ENCODE measurements at regions not wholly inside any gene's neighbourhood (a gene's known extent, or its start where the extent isn't known, plus 50 kb on each side); places are given as distances from the start of the nearest gene placed in this dataset.

DNA sequence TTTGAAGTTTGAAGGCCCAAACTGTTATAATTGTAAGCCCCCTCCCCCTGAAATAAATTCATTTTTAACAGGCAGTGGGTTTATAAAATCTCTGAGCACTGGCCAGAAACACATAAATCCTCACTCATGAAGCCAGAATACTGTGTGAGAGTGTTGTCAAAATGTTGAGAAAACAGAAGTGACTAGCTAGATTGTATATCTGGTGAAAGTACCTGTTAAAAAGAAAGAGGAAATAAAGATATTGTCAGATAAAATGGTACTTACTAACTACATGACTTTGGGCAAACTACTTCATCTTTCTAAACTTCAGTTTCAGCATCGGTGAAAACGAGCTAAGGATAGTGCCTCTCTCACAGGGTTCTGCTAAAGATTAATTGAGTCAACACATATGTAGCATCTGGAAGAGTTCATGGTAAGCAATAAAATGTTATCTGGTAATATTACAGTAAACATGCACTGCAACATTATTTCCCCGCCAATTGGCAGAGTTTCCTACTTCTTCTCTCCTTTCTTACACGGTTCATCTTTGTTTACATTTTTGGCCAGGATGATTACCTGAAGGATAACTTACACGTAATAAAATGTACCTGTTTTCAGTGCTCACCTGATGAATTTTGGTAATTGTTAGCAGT lies 202.5 kb upstream of the CHRM2 start:
- DNase-seq (ENCODE audit: low read depth in 2 of 2), result no peak

DNA sequence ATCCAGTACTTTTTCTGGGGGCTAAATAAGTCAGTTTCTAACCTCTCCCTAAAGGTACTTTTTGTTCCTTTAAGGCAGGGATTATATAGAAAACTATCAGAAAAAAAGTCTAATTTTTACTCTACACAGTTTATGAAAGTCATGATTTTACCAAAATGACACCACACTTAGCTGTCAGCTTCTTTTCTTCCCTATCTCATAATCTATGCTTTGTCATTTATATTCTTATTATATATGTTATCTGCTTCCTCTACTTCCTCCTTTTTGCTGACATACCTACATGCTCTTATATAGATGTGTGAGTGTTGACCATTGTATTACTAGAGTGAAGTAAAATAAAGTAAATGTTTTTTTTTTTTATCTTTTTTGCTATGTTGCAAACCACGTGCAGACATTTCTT lies 203.9 kb upstream of the CHRM2 start:
- no peak for DNase-seq (ENCODE audit: low read depth in 2 of 2)

DNA sequence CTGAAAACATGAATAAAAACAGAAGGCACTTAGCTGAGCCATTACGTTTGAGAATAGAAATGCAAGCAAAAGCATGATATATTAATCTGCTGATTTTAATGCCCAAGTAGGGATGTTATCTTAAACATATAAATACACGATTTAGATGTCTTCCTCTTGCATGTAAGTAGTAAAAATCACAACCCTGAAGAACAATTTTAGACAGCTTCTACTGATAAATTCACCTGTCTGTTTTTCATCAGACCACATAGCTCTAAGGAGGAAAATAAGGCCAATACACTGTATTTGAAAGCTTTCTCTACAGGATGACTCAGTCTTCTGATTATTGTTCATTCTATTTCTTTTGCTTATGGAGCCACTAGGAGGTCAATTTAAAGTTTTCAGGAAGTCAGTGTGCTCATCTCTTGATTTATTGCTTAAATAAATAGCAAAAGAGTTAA lies 210.9 kb upstream of the CHRM2 start:
- DNase-seq (ENCODE audit: low read depth in 2 of 2), result no peak

DNA sequence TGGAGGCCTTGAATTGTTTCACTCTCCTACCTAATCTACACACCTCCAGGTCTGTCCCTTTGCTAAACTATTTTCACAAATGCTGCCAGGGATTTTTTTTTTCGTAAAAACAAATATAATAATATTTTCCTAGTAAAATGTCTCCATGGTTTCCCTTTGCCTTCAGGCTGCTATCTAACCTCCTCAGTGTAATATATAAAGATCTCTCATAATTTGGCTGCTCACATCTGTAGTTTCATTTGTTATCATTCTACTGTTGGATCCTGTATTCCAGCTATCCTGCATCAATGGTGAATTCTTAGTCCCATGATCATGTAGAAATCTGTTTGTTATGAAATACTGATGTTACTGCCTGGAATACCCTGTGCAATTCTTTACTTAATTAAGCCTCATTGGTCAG lies 211.9 kb upstream of the CHRM2 start:
- no peak for DNase-seq (ENCODE audit: low read depth in 2 of 2)

DNA sequence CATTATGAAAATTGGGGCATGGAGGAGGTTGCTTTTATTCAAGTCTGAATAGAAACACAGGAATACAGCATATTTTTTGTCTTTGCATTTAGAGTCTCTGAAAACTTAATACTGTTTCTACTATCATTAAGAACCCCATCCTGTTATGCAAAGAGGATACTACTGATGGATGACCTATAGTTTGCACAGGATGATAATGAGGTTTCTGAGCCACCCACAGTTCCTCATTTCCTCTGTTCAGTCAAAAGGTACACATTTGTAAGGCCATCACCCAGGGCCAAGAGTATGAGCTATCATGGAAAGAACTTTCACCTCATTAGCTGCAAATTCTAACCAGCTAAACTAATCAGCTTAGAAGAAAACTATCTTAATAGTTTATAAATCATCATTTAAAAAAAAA lies 213.0 kb upstream of the CHRM2 start:
- no peak for DNase-seq (ENCODE audit: low read depth in 2 of 2)

DNA sequence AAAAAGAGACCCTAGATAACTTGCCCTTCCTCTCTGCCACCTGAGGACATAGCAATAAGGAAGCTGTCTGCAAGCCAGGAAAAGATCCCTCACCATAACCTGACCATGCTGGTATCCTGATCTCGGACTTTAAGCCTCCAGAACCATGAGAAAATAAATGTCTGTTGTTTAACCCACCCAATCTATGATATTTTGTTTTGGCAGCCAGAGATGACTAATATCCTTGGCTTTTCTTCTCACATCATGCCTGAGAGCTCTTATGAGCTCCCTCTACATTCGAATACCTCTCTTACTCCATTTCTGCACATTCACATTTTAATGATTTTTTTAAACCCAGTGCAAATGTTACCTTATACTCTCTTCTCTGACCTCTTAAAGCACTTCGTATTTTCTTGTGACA lies 214.0 kb upstream of the CHRM2 start:
- DNase-seq (ENCODE audit: low read depth in 2 of 2), result no peak

DNA sequence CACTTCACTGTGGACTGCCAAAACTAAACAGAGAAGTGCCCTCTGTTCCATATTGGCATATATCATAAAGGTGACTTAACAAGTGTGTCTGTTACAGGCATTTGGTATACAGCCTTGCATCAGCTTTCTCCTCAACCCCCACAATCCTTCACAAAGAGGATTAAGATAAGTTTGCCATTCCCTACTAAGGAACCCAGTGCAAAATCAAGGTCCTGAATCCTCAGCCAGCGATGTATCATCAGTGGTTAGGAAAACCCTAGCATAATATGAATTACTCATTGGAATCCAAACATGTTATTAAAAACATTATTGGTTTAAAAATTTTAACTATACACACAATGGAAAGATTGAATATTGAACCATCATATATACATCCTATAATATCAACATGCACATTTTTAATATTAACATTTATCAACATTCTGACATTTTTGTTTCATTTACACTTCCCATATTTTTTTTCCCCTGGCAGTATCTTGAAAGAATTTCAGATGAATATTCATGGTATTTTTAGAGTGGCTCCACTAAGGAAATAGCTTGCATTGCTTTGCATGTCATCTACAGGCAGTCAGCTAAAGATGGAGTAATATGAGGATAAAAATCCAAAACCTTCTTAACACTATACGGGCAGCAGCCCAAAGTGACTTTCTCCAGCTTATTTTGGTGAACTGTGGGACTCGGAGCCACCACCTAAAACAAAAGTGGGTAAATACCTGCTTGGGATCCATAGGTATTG lies 215.6 kb upstream of the CHRM2 start:
- DNase-seq (ENCODE audit: low read depth in 2 of 2), result no peak

DNA sequence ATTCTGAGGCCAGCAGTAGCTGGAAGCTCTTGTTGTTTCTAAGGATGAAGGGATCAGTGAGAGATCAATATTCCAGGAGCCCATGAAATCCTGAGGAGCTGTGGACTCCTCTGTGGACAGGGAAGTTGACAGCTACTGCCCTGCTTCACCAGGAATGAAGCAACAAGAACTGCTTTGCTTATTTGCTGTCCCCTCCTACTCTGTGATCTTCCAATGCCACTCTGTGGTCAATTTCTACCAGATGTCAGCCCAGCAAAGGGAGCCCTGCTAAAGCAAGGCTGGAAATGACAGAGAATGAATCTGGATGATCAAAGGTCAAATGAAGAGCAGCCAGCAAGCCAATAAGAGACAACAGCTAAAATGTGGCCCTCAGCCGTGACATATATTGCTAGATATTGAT lies 227.5 kb upstream of the CHRM2 start:
- DNase-seq (ENCODE audit: low read depth in 2 of 2), result no peak

DNA sequence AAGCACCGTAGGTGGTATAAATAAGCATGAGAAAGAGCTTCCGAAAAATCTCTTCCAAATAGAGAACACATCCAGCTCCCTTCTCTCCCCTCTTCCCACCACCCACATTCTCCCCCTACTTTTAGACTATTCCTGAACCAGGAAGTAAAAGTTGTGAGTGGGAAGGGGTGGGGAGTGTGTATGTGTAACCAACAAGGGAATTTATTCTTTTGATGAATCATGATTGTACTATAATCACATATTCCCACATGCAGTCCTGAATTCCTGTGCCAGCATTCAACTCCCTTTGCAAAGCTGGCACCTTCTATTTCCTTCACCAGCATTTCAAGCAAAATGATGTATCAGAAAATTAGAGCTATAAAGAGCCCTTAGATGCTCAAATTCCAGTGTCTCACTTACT lies 230.6 kb upstream of the CHRM2 start:
- no peak for DNase-seq (ENCODE audit: low read depth in 2 of 2)

DNA sequence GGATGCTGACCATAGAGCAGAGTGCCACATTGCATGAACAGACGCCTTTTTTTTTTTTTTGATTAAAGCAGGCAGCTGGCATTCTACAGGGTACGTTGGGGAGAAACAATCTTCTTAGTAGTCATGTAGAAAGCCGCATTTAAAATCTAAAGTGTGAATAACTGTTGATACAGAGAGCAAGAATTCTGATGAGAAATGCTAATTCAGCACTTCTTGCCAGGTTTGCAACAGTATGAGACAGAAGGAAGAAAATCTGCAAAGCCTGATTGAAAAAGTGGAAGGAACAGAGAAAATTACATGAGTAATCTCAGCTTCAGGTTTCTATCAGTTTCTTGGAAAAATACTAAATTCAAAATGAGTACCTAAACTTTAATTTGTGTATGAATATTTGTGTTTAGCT lies 232.7 kb upstream of the CHRM2 start:
- no peak for DNase-seq (ENCODE audit: low read depth in 2 of 2)

DNA sequence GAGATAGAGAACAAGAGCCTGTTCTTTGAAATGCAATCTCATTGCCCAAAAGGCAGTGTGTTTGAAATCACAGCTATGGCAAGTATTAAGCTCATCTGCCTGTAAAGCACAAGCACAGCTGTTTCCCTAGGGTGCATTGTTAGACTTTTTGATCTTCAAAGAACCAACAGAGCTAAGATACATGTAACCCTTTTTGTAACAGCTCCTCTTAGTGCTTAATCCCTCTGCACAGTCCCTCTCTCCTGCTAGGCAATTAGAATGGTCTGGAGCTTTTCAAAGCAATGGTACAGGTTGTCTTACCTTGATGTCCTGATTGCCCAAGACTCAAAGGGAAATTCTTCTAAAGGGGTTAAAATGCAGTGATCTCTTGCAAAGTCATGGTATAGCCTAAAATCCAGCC lies 249.6 kb upstream of the CHRM2 start:
- DNase-seq (ENCODE audit: low read depth in 2 of 2), result no peak

DNA sequence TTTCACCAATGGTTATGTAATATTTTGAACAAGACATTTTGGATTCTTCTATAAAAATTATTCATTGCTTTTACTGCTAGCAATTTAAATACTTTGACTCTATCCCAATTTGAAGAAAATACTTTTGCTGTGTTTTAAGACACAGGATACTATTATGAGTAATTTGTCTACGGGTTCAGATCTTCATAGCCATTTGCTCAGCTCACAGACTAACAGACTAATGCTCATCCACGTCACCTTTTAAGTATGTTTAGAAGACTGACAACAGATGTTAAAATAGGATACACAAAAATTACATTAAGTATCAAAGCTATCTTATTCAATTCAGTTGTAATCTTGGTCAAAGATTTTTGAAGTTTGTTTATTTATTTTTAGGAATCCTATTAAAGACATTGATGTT lies 251.3 kb upstream of the CHRM2 start:
- DNase-seq (ENCODE audit: low read depth in 2 of 2), result no peak

DNA sequence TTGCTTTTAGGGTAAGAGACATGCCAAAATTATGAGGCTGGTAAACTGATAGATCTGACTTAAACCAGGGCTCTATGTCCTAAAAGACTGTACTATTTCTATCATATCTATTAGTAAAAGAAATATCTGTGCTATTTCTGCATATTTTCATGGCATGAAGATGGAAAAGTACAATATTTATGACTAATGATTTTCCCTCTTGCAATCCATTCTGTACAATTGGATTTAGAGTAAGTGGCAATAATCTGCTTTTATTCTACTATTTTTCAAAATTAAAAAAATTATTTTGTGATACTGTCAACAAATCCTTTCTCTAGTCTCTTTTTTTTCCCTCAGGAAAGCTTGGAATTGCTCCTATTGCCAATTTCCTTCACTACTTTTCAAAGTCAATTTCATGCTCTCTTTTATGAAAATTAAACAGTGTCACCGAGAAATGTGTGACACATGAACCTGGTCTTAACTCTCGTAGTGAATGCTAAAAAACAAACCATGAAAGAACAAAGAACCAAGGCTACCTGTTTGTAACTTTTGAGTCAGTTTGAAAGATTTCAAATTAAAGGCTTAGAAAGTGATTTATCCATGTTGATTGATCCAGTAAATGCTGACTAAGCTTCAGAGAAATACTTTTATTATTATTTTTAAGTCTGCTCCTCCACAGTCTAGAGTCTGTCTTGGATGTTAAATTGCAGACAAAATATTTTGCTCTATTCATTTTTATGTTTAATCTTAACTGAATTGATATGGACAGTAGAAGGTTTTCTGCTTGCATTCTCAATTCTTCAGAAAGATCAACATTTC lies 262.7 kb upstream of the CHRM2 start:
- no peak for DNase-seq (ENCODE audit: low read depth in 2 of 2)

DNA sequence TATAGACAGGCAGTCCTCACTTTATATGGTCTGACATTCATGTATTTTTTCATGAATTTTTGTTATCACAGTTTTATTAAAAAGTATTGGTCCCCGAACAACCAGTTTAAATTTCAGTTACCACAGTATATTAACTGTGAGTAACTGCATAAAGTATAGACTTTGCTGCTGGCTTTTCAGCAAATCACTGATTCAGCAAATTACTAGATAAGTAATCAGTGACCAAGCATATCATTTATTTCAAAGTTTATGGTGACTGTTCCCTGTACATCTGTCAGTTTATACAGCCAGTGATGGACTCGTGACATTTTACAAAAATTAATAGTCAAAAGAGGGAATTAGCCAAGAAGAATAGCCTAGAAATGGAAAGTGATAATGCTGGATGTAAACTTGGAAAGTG lies 266.7 kb upstream of the CHRM2 start:
- DNase-seq (ENCODE audit: low read depth in 2 of 2), result no peak

DNA sequence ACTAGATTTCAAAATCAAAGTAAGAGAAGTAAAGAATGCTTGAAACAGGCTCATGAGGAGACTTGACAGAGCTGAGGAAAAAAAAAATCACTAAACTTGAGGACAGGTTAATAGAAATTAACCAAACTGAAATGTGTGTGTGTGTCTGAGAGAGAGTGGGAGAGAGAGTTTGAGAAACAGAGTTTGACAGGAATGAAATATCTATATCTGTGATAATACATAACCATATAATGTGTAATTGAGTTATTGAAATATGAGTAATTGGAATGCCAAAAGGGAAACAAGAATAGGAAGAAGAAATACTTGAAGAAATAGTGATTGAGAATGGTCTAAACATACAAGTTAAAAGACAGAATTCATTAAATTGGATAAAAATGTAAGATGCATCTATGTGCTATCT lies 268.0 kb upstream of the CHRM2 start:
- no peak for DNase-seq (ENCODE audit: low read depth in 2 of 2)

DNA sequence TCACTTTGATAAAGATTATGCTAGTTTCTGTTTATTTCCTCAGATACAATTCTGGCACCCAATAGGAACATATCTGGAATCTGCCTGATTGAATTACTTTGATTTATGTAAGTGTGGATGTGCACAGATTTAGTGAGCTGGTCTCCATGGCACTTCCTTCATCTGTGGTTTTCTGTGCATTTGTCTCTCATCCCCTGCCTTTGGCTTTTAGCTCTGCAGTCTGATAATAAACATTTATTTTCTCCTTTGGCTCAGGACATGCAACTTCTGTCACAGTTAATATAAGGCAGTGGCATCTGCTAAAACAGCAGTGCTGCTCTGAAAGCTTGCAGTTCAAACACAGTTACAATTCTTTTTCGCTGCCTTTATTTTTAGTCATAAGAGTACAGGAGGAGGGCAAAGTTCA lies 273.7 kb upstream of the CHRM2 start:
- DNase-seq (ENCODE audit: low read depth in 2 of 2), result no peak

DNA sequence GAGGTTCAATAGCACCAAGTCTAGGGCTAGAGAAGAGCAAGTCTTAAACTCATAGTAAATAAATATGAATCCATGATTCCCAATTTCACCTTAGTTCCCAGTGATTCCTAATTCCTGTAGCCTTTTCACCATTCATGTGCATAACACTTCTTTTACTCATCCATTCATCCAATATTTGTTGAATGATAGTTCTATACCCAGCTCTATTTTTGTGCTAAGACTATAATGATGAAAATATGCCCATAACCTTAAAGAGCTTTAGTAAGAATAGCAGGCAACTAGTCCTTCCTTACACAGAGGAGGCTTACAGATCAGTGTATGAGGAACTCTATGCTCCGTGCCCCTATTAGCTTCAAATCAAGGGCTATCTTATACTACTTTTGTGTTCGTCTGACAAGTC lies 280.2 kb upstream of the CHRM2 start:
- DNase-seq (ENCODE audit: low read depth in 2 of 2), result no peak

DNA sequence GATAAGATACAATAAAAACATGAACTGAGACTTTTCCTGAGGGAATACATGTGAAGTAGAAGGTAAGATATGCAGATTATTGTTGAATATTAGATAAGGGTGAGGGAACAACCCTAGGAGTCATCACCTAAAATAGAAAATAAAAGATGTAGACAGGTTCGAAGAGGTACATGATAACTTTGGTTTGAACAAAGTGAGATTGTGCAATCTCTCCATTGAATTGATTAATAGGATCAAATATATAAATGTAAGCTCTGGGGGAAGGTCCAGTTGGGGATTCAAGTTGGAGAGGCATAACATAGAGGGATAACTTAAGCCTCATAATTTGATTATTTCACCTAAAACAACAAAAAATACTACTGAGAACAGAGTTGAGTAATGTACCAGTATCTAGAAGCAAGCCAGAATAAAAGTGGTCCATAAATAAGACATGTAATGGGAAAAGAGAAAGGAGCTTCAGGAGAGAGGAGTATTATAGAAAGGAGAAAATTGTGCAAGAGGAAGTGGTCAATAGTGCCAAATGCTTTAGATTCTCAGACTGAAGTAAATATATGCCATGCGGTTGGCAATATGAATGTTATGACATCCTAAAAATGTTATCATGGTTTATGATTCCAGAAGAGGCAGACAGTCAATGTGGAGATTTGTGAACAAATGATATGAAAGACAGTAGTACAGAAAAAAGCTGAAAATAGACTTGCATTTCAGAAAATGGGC lies 282.3 kb upstream of the CHRM2 start:
- DNase-seq (ENCODE audit: low read depth in 2 of 2), result no peak

DNA sequence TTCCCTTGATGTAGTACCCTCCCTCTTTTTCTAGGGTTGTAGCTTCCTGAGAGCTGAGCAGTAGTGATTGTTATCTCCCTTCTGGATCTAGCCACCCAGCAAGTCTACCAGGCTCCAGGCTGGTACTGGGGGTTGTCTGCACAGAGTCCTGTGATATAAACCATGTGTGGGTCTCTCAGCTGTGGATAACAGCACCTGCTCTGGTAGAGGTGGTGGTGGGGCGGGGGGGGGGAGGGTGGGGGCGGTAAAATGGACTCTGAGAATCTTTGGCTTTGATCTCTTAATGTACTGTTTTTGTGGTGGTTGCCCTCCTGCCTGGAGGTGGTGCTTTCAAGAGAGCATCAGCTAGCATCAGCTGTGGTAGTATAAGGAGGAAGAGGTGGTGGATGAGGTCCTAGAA lies 302.0 kb upstream of the CHRM2 start:
- no peak for DNase-seq (ENCODE audit: low read depth in 2 of 2)

DNA sequence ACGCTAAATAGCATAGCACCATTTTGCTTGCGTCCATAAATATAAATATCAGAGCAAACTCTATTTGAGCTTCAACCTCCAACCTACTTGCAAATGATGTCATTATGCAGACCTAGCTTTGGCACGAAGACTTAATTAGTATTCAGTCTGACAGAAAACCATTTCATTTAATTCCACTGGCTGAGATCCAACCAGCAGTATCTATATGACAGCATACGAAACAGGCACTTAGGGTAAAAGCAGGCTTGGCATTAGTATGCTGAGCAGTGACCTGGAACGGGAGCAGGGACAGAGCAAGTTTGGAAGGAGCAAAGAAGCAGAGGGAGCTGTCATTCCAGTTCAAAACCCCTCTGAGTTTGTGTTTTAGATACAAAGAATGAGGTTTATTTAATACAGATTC lies 312.5 kb upstream of the CHRM2 start:
- DNase-seq (ENCODE audit: low read depth in 2 of 2), result no peak

DNA sequence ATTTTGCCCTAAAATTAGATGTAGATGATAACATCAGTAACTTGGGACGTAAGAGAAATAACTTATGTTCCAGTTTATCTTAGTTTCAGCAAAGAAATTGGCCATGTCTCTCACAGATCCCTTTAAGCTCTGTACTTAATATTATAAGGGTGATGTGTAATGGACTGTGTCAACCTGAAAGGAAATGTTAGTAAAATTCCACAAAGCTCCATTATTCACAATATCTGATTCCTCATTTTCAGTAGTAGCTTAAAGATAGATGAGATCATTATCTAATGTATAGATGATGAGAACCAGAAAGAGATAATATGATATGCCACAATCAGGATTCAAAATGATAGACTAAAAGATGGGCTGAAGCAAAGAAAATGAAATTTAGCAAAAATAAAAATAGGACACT lies 316.8 kb upstream of the CHRM2 start:
- DNase-seq (ENCODE audit: low read depth in 2 of 2), result no peak

DNA sequence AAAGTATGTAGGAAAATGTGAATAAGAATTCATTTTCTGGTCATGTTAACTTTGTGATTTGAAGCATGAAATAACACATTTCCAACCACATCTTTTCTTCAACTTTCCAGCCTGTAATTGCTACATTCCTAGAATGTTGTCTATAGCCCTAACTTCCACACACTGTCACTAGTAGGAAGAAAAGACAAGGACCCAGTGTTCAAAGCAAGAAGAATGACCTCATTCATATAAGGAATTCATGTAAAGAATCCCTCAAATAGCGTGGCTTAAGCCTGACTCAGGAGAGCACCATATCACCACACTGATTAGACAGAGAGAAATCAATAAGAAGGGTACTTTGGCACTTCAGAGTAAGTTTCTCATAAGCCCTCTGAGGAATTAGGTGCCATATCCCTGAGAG lies 318.7 kb upstream of the CHRM2 start:
- no peak for DNase-seq (ENCODE audit: low read depth in 2 of 2)

Data from stimulated activated CD4-positive, alpha-beta T cell treated with anti-CD3 and anti-CD28 coated beads, Interleukin-4, amount 100 ng/mL, for 48 hours (primary cell).